ENCODE measurements at regions not wholly inside any gene's neighbourhood (a gene's known extent, or its start where the extent isn't known, plus 50 kb on each side); places are given as distances from the start of the nearest gene placed in this dataset.

GRCh38 chr12:98173773-98174427 is 341.5 kb upstream of the TMPO start:
- H3K27me3 ChIP-seq (ENCODE audit: control insufficient read depth, insufficient read depth, low read length): no peaks in the 10 kb centered on the region
- H3K4me1 ChIP-seq (ENCODE audit: control insufficient read depth, insufficient read depth, low read length): no peaks in the 10 kb centered on the region
- H3K9me3 ChIP-seq (ENCODE audit: control insufficient read depth, insufficient read depth, low read length): no peaks in the 10 kb centered on the region
- H3K36me3 ChIP-seq (ENCODE audit: control insufficient read depth, insufficient read depth, low read length): no peaks in the 10 kb centered on the region
- H3K4me3 ChIP-seq (ENCODE audit: low read length): no peak overlapping the region
- no CpG with 5 or more reads among the region's 1 CpG for WGBS (ENCODE audit: insufficient coverage, insufficient read length)
- no peak for DNase-seq (ENCODE audit: low read depth, low spot score)
- H3K27ac ChIP-seq (ENCODE audit: low read length): no peak overlapping the region

GRCh38 chr12:98174428-98174809 is 341.0 kb upstream of the TMPO start:
- WGBS (ENCODE audit: insufficient coverage, insufficient read length): no CpG with 5 or more reads among the region's 5 CpGs

GRCh38 chr12:98178126-98178525 is 337.3 kb upstream of the TMPO start:
- H3K4me1 ChIP-seq (ENCODE audit: control insufficient read depth, insufficient read depth, low read length): 0 out of 2 replicates have a peak, but pooled peaks cover 2% of the 10 kb centered on the region
- no peaks in the 10 kb centered on the region; the same call in 1 of the 2 replicates for H3K9me3 ChIP-seq (ENCODE audit: control insufficient read depth, insufficient read depth, low read length)
- no peak overlapping the region for H3K4me3 ChIP-seq (ENCODE audit: low read length)
- H3K27ac ChIP-seq (ENCODE audit: low read length): no peak overlapping the region
- DNase-seq (ENCODE audit: low read depth, low spot score): no peak
- H3K27me3 ChIP-seq (ENCODE audit: control insufficient read depth, insufficient read depth, low read length): no peaks in the 10 kb centered on the region
- H3K36me3 ChIP-seq (ENCODE audit: control insufficient read depth, insufficient read depth, low read length): no peaks in the 10 kb centered on the region

More at GRCh38 chr12:98174428-98174809, 341.0 kb upstream of the TMPO start:
- Histone ChIP-seq H3K36me3 (ENCODE audit: control insufficient read depth, insufficient read depth, low read length) (no peaks in the 10 kb centered on the region), H3K4me1 (ENCODE audit: control insufficient read depth, insufficient read depth, low read length) (no peaks in the 10 kb centered on the region), H3K27me3 (ENCODE audit: control insufficient read depth, insufficient read depth, low read length) (no peaks in the 10 kb centered on the region), H3K9me3 (ENCODE audit: control insufficient read depth, insufficient read depth, low read length) (no peaks in the 10 kb centered on the region), H3K4me3 (ENCODE audit: low read length) (no peak overlapping the region), H3K27ac (ENCODE audit: low read length) (no peak overlapping the region)
- no peak for DNase-seq (ENCODE audit: low read depth, low spot score)

GRCh38 chr12:98179151-98179550 is 336.2 kb upstream of the TMPO start:
- no peak for DNase-seq (ENCODE audit: low read depth, low spot score)
- Histone ChIP-seq H3K27me3 (ENCODE audit: control insufficient read depth, insufficient read depth, low read length) (no peaks in the 10 kb centered on the region), H3K27ac (ENCODE audit: low read length) (no peak overlapping the region), H3K36me3 (ENCODE audit: control insufficient read depth, insufficient read depth, low read length) (no peaks in the 10 kb centered on the region), H3K4me1 (ENCODE audit: control insufficient read depth, insufficient read depth, low read length) (0 out of 2 replicates have a peak, but pooled peaks cover 3% of the 10 kb centered on the region), H3K9me3 (ENCODE audit: control insufficient read depth, insufficient read depth, low read length) (no peaks in the 10 kb centered on the region; the same call in 1 of the 2 replicates), H3K4me3 (ENCODE audit: low read length) (no peak overlapping the region)

GRCh38 chr12:98180603-98181002 is 334.8 kb upstream of the TMPO start:
- Histone ChIP-seq H3K27ac (ENCODE audit: low read length) (no peak overlapping the region), H3K4me1 (ENCODE audit: control insufficient read depth, insufficient read depth, low read length) (0 out of 2 replicates have a peak, but pooled peaks cover 3% of the 10 kb centered on the region), H3K4me3 (ENCODE audit: low read length) (no peak overlapping the region), H3K9me3 (ENCODE audit: control insufficient read depth, insufficient read depth, low read length) (no peaks in the 10 kb centered on the region; the same call in 1 of the 2 replicates), H3K36me3 (ENCODE audit: control insufficient read depth, insufficient read depth, low read length) (no peaks in the 10 kb centered on the region), H3K27me3 (ENCODE audit: control insufficient read depth, insufficient read depth, low read length) (no peaks in the 10 kb centered on the region)
- no peak for DNase-seq (ENCODE audit: low read depth, low spot score)
- no CpG with 5 or more reads among the region's 13 CpGs for WGBS (ENCODE audit: insufficient coverage, insufficient read length)

GRCh38 chr12:98182821-98183220 is 332.6 kb upstream of the TMPO start:
- no peak overlapping the region for H3K27ac ChIP-seq (ENCODE audit: low read length)
- DNase-seq (ENCODE audit: low read depth, low spot score): no peak
- no peaks in the 10 kb centered on the region for H3K27me3 ChIP-seq (ENCODE audit: control insufficient read depth, insufficient read depth, low read length)
- no peaks in the 10 kb centered on the region; the same call in 1 of the 2 replicates for H3K9me3 ChIP-seq (ENCODE audit: control insufficient read depth, insufficient read depth, low read length)
- H3K4me1 ChIP-seq (ENCODE audit: control insufficient read depth, insufficient read depth, low read length): 0 out of 2 replicates have a peak, but pooled peaks cover 3% of the 10 kb centered on the region
- WGBS (ENCODE audit: insufficient coverage, insufficient read length): no CpG with 5 or more reads among the region's 2 CpGs
- H3K4me3 ChIP-seq (ENCODE audit: low read length): no peak overlapping the region
- no peaks in the 10 kb centered on the region for H3K36me3 ChIP-seq (ENCODE audit: control insufficient read depth, insufficient read depth, low read length)

GRCh38 chr12:98185606-98186005 is 329.8 kb upstream of the TMPO start:
- Histone ChIP-seq H3K9me3 (ENCODE audit: control insufficient read depth, insufficient read depth, low read length) (no peaks in the 10 kb centered on the region; the same call in 1 of the 2 replicates), H3K4me1 (ENCODE audit: control insufficient read depth, insufficient read depth, low read length) (0 out of 2 replicates have a peak, but pooled peaks cover 3% of the 10 kb centered on the region), H3K4me3 (ENCODE audit: low read length) (no peak overlapping the region), H3K27me3 (ENCODE audit: control insufficient read depth, insufficient read depth, low read length) (no peaks in the 10 kb centered on the region), H3K27ac (ENCODE audit: low read length) (no peak overlapping the region), H3K36me3 (ENCODE audit: control insufficient read depth, insufficient read depth, low read length) (no peaks in the 10 kb centered on the region)
- WGBS (ENCODE audit: insufficient coverage, insufficient read length): no CpG with 5 or more reads among the region's 3 CpGs
- no peak for DNase-seq (ENCODE audit: low read depth, low spot score)

- no CpG with 5 or more reads among the region's 5 CpGs for WGBS (ENCODE audit: insufficient coverage, insufficient read length)
- H3K9me3 ChIP-seq (ENCODE audit: control insufficient read depth, insufficient read depth, low read length): no peaks in the 10 kb centered on the region
- no peak for DNase-seq (ENCODE audit: low read depth, low spot score)
Measured at GRCh38 chr12:98188650-98189077, 326.7 kb upstream of the TMPO start.

GRCh38 chr12:98194591-98194990 is 320.8 kb upstream of the TMPO start:
- no peak for DNase-seq (ENCODE audit: low read depth, low spot score)
- Histone ChIP-seq H3K36me3 (ENCODE audit: control insufficient read depth, insufficient read depth, low read length) (no peaks in the 10 kb centered on the region), H3K4me3 (ENCODE audit: low read length) (no peak overlapping the region), H3K27ac (ENCODE audit: low read length) (no peak overlapping the region), H3K9me3 (ENCODE audit: control insufficient read depth, insufficient read depth, low read length) (no peaks in the 10 kb centered on the region), H3K4me1 (ENCODE audit: control insufficient read depth, insufficient read depth, low read length) (no peaks in the 10 kb centered on the region), H3K27me3 (ENCODE audit: control insufficient read depth, insufficient read depth, low read length) (no peaks in the 10 kb centered on the region)
- WGBS (ENCODE audit: insufficient coverage, insufficient read length): no CpG with 5 or more reads among the region's 3 CpGs

More at GRCh38 chr12:98188650-98189077, 326.7 kb upstream of the TMPO start:
- Histone ChIP-seq H3K4me3 (ENCODE audit: low read length) (no peak overlapping the region), H3K36me3 (ENCODE audit: control insufficient read depth, insufficient read depth, low read length) (no peaks in the 10 kb centered on the region), H3K27me3 (ENCODE audit: control insufficient read depth, insufficient read depth, low read length) (no peaks in the 10 kb centered on the region), H3K4me1 (ENCODE audit: control insufficient read depth, insufficient read depth, low read length) (no peaks in the 10 kb centered on the region), H3K27ac (ENCODE audit: low read length) (no peak overlapping the region)

- no peaks in the 10 kb centered on the region for H3K27me3 ChIP-seq (ENCODE audit: control insufficient read depth, insufficient read depth, low read length)
- no peak overlapping the region for H3K4me3 ChIP-seq (ENCODE audit: low read length)
- no peak overlapping the region for H3K27ac ChIP-seq (ENCODE audit: low read length)
- no peak for DNase-seq (ENCODE audit: low read depth, low spot score)
- WGBS (ENCODE audit: insufficient coverage, insufficient read length): no CpG with 5 or more reads among the region's 4 CpGs
- no peaks in the 10 kb centered on the region for H3K4me1 ChIP-seq (ENCODE audit: control insufficient read depth, insufficient read depth, low read length)
- H3K9me3 ChIP-seq (ENCODE audit: control insufficient read depth, insufficient read depth, low read length): no peaks in the 10 kb centered on the region
- H3K36me3 ChIP-seq (ENCODE audit: control insufficient read depth, insufficient read depth, low read length): no peaks in the 10 kb centered on the region
Measured at GRCh38 chr12:98198261-98198982, 317.0 kb upstream of the TMPO start.

Data from iPS DF 6.9 (cell line).